GM13976 (cell line): ENCODE measurements at regions not wholly inside any gene's neighbourhood (a gene's known extent, or its start where the extent isn't known, plus 50 kb on each side); places are given as distances from the start of the nearest gene placed in this dataset.

Source experiments
- DNase-seq: peaks from one replicate; pipeline ENCODE4 v3.0.0; 2012; ENCODE audit warnings: low spot score
- in situ Hi-C: fragments of 300-500 bp; cut with MboI; formaldehyde crosslinking; loops from one replicate; pipeline ENCODE4 v1.12.0; 2022; ENCODE audit warnings: low sequenced_read_pairs, mixed read lengths, inconsistent platforms; ENCODE audit not compliant: unreplicated experiment
- TF ChIP-seq, protein P1 (sequence below): IDR thresholded peaks from 2 replicates; pipeline ENCODE4 v1.5.1; 2012; ENCODE audit warnings: borderline replicate concordance, mild to moderate bottlenecking; ENCODE audit not compliant: insufficient read depth; ENCODE audit errors: extremely low read depth, missing control alignments, control extremely low read depth

DNA sequence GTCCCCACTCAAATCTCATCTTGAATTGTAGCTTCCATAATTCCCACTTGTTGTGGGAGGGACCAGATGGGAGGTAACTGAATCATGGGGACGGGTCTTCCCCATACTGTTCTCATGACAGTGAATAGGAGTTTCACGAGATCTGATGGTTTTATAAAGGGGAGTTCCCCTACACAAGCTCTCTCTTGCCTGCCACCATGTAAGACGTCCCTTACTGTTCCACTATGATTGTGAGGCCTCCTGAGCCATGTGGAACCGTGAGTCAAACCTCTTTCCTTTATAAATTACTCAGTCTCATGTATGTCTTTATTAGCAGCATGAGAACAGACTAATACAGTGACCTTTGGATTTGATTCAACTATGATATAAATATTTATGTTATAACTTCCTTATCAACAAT is 78.0 kb downstream of the CYRIA start:
- TF ChIP-seq, protein P1, sequence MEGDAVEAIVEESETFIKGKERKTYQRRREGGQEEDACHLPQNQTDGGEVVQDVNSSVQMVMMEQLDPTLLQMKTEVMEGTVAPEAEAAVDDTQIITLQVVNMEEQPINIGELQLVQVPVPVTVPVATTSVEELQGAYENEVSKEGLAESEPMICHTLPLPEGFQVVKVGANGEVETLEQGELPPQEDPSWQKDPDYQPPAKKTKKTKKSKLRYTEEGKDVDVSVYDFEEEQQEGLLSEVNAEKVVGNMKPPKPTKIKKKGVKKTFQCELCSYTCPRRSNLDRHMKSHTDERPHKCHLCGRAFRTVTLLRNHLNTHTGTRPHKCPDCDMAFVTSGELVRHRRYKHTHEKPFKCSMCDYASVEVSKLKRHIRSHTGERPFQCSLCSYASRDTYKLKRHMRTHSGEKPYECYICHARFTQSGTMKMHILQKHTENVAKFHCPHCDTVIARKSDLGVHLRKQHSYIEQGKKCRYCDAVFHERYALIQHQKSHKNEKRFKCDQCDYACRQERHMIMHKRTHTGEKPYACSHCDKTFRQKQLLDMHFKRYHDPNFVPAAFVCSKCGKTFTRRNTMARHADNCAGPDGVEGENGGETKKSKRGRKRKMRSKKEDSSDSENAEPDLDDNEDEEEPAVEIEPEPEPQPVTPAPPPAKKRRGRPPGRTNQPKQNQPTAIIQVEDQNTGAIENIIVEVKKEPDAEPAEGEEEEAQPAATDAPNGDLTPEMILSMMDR = no peak
- DNase-seq = no peak
- in situ Hi-C loops = no loop called here

- DNase-seq = no peak
- in situ Hi-C loops = no loop called here
- TF ChIP-seq, protein P1 = no peak
Measured at GRCh38 chr2:16584824-16585540, 80.7 kb downstream of the CYRIA start.

DNA sequence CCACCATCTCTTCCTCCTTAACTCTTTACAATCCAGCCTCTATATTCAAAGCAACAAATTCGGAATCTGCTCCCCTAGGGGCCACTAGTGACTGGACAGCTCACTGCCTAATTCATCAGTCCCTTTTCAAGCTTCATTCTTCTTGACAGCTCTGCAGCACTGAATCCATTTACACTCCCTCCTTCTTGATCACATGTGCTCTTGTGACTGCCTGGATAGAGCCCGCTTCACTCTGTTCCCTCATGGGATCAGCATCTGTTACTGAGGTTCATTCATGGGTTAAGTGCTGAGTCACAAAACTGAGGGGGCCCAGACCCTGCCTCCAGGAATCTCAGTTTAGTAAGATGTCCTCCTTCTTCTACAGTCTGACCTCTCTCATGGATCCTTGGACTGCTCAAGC is 81.5 kb downstream of the CYRIA start:
- no peak for DNase-seq
- in situ Hi-C loops = no loop called here
- TF ChIP-seq, protein P1 = no peak

DNA sequence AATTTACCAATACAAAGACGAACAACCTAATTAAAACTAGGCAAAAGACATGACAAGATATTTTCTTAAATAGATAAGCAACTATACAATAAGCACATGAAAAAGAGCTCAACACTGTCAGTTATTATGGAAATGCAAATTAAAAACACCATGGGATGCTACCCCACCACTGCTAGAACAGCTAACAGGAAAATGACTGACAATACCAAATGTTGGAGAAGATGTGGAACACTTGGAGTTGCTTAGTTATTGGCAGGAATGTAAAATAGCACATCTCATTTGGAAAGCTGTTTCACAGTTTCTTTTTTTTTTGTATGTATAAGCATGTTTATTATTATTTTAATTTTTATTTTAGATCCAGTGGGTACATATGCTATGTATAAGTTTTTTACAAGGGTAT is 84.4 kb downstream of the CYRIA start:
- DNase-seq = no peak

DNA sequence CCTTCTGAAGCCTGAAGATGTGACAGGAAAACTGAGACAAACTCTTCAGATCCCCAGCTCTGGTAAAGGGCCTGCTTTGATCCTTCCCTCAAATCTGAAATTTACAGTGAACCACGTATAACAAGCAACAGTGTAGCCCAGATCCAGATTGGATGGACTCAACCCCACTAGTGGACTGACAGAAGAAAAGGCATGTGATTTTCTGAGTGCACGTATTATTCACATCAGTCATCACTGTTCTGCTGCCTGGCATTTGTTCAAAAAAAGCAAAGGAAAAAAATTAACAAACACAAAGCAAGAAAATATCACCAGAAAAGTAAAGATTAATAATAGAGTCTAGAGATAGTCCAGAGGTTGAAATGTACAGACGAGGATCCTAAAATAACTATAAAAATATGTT is 87.6 kb downstream of the CYRIA start:
- TF ChIP-seq, protein P1 = no peak
- in situ Hi-C loops = no loop called here
- no peak for DNase-seq

More for the DNA sequence above, 84.4 kb downstream of the CYRIA start:
- TF ChIP-seq, protein P1 = no peak
- in situ Hi-C loops = no loop called here

- in situ Hi-C loops = no loop called here
- TF ChIP-seq, protein P1 = no peak
- no peak for DNase-seq
Measured at GRCh38 chr2:16570516-16570915, 95.1 kb downstream of the CYRIA start.

DNA sequence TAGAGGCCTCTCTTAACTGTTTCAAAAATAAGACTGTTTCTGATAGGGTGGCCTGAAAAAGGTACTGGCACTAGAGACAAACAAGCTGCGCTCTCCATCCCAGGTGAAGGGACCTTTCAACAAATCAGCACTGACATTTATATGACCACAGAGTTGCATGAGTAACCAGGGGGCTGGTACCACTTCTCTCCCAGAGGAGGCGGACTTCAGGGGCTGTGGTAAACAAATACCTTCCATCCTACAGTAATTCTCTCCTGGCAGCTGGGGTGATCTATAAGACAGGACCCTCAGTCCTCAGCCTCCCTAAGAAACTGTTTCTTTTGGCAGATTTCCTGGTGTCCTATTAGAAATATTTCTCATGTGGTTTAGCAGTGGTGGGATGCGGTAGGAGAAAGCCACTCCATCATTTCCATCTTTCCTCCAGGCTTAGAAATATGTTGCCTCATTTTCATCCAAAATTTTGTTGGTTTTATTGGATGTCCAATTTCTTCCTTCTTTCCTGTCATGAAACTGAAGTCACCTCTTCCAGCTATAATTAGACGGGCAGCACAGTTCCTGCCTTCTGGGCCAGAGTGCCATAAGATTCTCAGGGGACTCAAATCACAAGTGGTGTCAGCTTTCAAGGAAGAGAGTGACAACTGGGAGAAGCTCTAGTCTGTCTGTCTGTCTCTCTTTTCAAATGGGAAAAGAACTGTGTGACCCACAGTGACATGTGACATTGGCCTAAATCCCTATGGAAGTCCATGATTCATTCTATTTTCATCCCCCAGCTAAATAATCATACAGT is 96.4 kb downstream of the CYRIA start:
- in situ Hi-C loops = no loop called here
- DNase-seq = no peak
- TF ChIP-seq, protein P1 = no peak
